K562 (cell line): ENCODE measurements at regions not wholly inside any gene's neighbourhood (a gene's known extent, or its start where the extent isn't known, plus 50 kb on each side); places are given as distances from the start of the nearest gene placed in this dataset.

Experiments used
- ATAC-seq: fragments of 200-7000 bp; cut with Tn5 transposase; 3 replicates; pipeline ENCODE4 v1.9.1; 2020; ENCODE audit warnings: moderate library complexity
- BruUV-seq: library from RNA; stranded (reverse); fragments of 400-500 nt; replicated peaks from 2 replicates; lab custom pipeline; 2021; lab: Mats Ljungman, UMichigan
- CTCF ChIA-PET: fragments of 300-600 bp; formaldehyde crosslinking; extraction: SDS; loops from one replicate; lab custom pipeline; 2021; ENCODE audit warnings: low intra/inter-chr PET ratio; lab: Yijun Ruan, JAX
- POLR2A ChIA-PET: fragments of 300-600, 350-650 bp; sonication (Branson Sonifier 250); formaldehyde crosslinking; extraction: SDS; loops from one replicate; lab custom pipeline; 2021; ENCODE audit warnings: antibody characterized with exemption, inconsistent platforms; lab: Yijun Ruan, JAX
- DNase-seq, 4 experiments: peaks; one replicate each; pipeline versions ENCODE4 v3.0.0 to v3.0.0-alpha.2; 2011 to 2018; ENCODE audit warnings: low spot score in 3 of 4, mixed read lengths in 3 of 4; ENCODE audit errors: extremely low read depth in 1 of 4
- FAIRE-seq: peaks from 2 replicates; lab custom pipeline; 2011; peaks lifted over from hg19 to GRCh38; lab: Jason Lieb, UNC
- H2AFZ ChIP-seq: 2 replicates; pipeline ENCODE4 v1.6.0; 2011; ENCODE audit warnings: low read depth, low read length, control low read depth, inconsistent platforms
- H3K27ac ChIP-seq: fragments of 200-600 bp; 3 replicates; pipeline ENCODE4 v1.8.0; 2011; ENCODE audit warnings: low read depth, mild to moderate bottlenecking, control low read depth, inconsistent platforms, low read length, moderate library complexity, mixed read lengths; ENCODE audit errors: extremely low read depth
- H3K27me3 ChIP-seq, 2 experiments: fragments of 300-600 bp in 1 of 2; 2 replicates in 1 of 2; 3 replicates in 1 of 2; pipeline versions ENCODE4 v1.6.0 to v1.8.0; 2011; ENCODE audit warnings: inconsistent platforms in 2 of 2, low read length in 2 of 2, mild to moderate bottlenecking in 1 of 2, mixed read lengths in 1 of 2, moderate library complexity in 1 of 2; ENCODE audit not compliant: control insufficient read depth in 2 of 2, insufficient read depth in 2 of 2
- H3K36me3 ChIP-seq: fragments of 300-600 bp; 3 replicates; pipeline ENCODE4 v1.8.0; 2011; ENCODE audit warnings: mild to moderate bottlenecking, low read length, inconsistent platforms; ENCODE audit not compliant: control insufficient read depth, insufficient read depth
- H3K4me1 ChIP-seq, 2 experiments: fragments of 200-600 bp in 1 of 2; replicated peaks in 1 of 2; 2 replicates in 1 of 2; 3 replicates in 1 of 2; pipeline versions ENCODE4 v1.5.1 to v1.8.0; 2011; ENCODE audit warnings: inconsistent platforms in 2 of 2, low read length in 2 of 2, mild to moderate bottlenecking in 1 of 2, mixed read lengths in 1 of 2, moderate library complexity in 1 of 2; ENCODE audit not compliant: control insufficient read depth in 2 of 2, insufficient read depth in 2 of 2
- H3K4me2 ChIP-seq: 2 replicates; pipeline ENCODE4 v1.6.1; 2011; ENCODE audit warnings: low read length, control low read depth, inconsistent platforms, mixed read lengths; ENCODE audit not compliant: insufficient read depth
- H3K4me3 ChIP-seq: fragments of 200-600 bp; sonication (generic), shearing (Covaris generic); 2 replicates; pipeline ENCODE4 v1.5.1; 2016; ENCODE audit warnings: control low read depth, inconsistent platforms
- H3K79me2 ChIP-seq: fragments of 200-600 bp; 3 replicates; pipeline ENCODE4 v1.8.0; 2011; ENCODE audit warnings: low read length, inconsistent platforms; ENCODE audit not compliant: control insufficient read depth, insufficient read depth
- H3K9ac ChIP-seq, 2 experiments: 2 replicates each; pipeline versions ENCODE4 v1.6.0 to v1.6.1; 2011; ENCODE audit warnings: low read depth in 2 of 2, low read length in 2 of 2, control low read depth in 1 of 2, inconsistent platforms in 1 of 2, mild to moderate bottlenecking in 1 of 2, mixed read lengths in 1 of 2; ENCODE audit not compliant: insufficient read depth in 1 of 2
- H3K9me1 ChIP-seq: one replicate; pipeline ENCODE4 v1.6.0; 2011; ENCODE audit warnings: inconsistent platforms, mild to moderate bottlenecking, low read length, moderate library complexity; ENCODE audit not compliant: control insufficient read depth, insufficient read depth
- H3K9me3 ChIP-seq: replicated peaks from 2 replicates; pipeline ENCODE4 v1.5.1; 2011; ENCODE audit warnings: low read depth, low read length, inconsistent platforms; ENCODE audit not compliant: control insufficient read depth, insufficient read depth
- H4K20me1 ChIP-seq: replicated peaks from 2 replicates; pipeline ENCODE4 v1.6.1; 2011; ENCODE audit warnings: low read length, inconsistent platforms, mixed read lengths; ENCODE audit not compliant: control insufficient read depth, insufficient read depth
- BACH1 ChIP-seq: fragments of 200-800 bp; sonication (Bioruptor generic); IDR thresholded peaks from 2 replicates; pipeline ENCODE4 v1.6.1; 2016; ENCODE audit warnings: missing genetic modification characterization, missing compliant biosample characterization
- CEBPG ChIP-seq, 3 experiments: fragments of 200-800 bp in 1 of 3; sonication (Bioruptor generic) in 1 of 3; sonication (generic) in 1 of 3; formaldehyde crosslinking in 1 of 3; IDR thresholded peaks in 2 of 3; conservative IDR thresholded peaks in 1 of 3; 2 replicates each; pipeline versions ENCODE4 v1.6.1 to v1.8.0; 2016 to 2022; ENCODE audit warnings: missing compliant biosample characterization in 2 of 3, missing genetic modification characterization in 2 of 3, mild to moderate bottlenecking in 1 of 3, missing genetic modification reagents in 1 of 3
- EGR1 ChIP-seq: fragments of 450-650 bp; conservative IDR thresholded peaks from 2 replicates; pipeline ENCODE4 v1.6.1; 2017; ENCODE audit warnings: mild to moderate bottlenecking
- MAFG ChIP-seq: fragments of 450-650 bp; conservative IDR thresholded peaks from 2 replicates; pipeline ENCODE4 v1.6.1; 2016; ENCODE audit warnings: missing genetic modification characterization, missing compliant biosample characterization
- RBM15 ChIP-seq: fragments of 200-400 bp; formaldehyde crosslinking; IDR thresholded peaks from 2 replicates; pipeline ENCODE4 v1.6.1; 2018; ENCODE audit warnings: mild to moderate bottlenecking, low read length, moderate library complexity; ENCODE audit not compliant: insufficient read depth
- TEAD2 ChIP-seq: fragments of 450-650 bp; IDR thresholded peaks from 2 replicates; pipeline ENCODE4 v1.6.1; 2016; ENCODE audit warnings: missing genetic modification characterization, control low read depth, missing compliant biosample characterization
- XRCC4 ChIP-seq: IDR thresholded peaks from one replicate; pipeline ENCODE4 v1.6.1; 2011; ENCODE audit not compliant: insufficient read depth, insufficient read length; ENCODE audit errors: extremely low read depth
- ZBTB2 ChIP-seq: fragments of 450-650 bp; IDR thresholded peaks from 2 replicates; pipeline ENCODE4 v1.6.1; 2016; ENCODE audit warnings: antibody characterized with exemption
- ZFPM2 ChIP-seq: fragments of 250-450 bp; sonication (Bioruptor Pico); IDR thresholded peaks from 2 replicates; pipeline ENCODE4 v1.5.1; 2022; ENCODE audit warnings: mild to moderate bottlenecking
- ZFX ChIP-seq: sonication (generic); formaldehyde crosslinking; IDR thresholded peaks from 2 replicates; pipeline ENCODE4 v1.8.0; 2022; ENCODE audit warnings: mild to moderate bottlenecking, missing genetic modification reagents, moderate library complexity
- ZNF354B ChIP-seq: fragments of 250-450 bp; sonication (Bioruptor Pico); IDR thresholded peaks from 2 replicates; pipeline ENCODE4 v1.4.0; 2020
- ZNF444 ChIP-seq: fragments of 250-450 bp; sonication (Bioruptor Pico); IDR thresholded peaks from 2 replicates; pipeline ENCODE4 v1.4.0; 2020; ENCODE audit warnings: mild to moderate bottlenecking, moderate library complexity
- ZNF668 ChIP-seq: fragments of 250-450 bp; sonication (Bioruptor Pico); IDR thresholded peaks from 2 replicates; pipeline ENCODE4 v1.8.0; 2022; ENCODE audit warnings: mild to moderate bottlenecking, inconsistent platforms
- WGBS: fragments of 100-300 bp; shearing (Covaris generic); methylation state at CpG from one replicate; pipeline ENCODE4 v1.1.6; 2016; ENCODE audit warnings: low coverage, mixed read lengths; ENCODE audit not compliant: insufficient coverage; ENCODE audit errors: missing lambda C conversion rate; 5-methylcytosine and 5-hydroxymethylcytosine counted together
- in situ Hi-C: fragments of 300-500 bp; cut with MboI; formaldehyde crosslinking; loops from 4 replicates; pipeline ENCODE4 v1.15.0; 2018; ENCODE audit warnings: inconsistent platforms, mixed read lengths
- intact Hi-C: fragments of 100-400 bp; cut with micrococcal nuclease; formaldehyde crosslinking; loops from 2 replicates; pipeline ENCODE4 v1.14.2; 2022

- no peaks in the 10 kb centered on the region for H3K9me3 ChIP-seq
- H3K36me3 ChIP-seq: no peaks in the 10 kb centered on the region
- 0% methylated on average over 1 of the region's 1 CpG for WGBS
- no peak for ATAC-seq
- no peak for DNase-seq
- CTCF ChIA-PET: no interaction called here
- no peak overlapping the region for H3K4me3 ChIP-seq
- no peaks in the 10 kb centered on the region; a peak in 1 of 5 replicates for H3K27me3 ChIP-seq
- no peaks in the 10 kb centered on the region for H4K20me1 ChIP-seq
- H3K9ac ChIP-seq: no peak overlapping the region
- no TSS peak for BruUV-seq
- FAIRE-seq: no peak
- H3K79me2 ChIP-seq: no peaks in the 10 kb centered on the region
- peaks cover 0 to 14% of the 10 kb centered on the region in 2 experiments; a peak in 4 of 5 replicates for H3K4me1 ChIP-seq
- in situ Hi-C loops (no loop called here), intact Hi-C loops (no loop called here)
- H3K4me2 ChIP-seq: no peak overlapping the region
- H3K9me1 ChIP-seq: no peaks in the 10 kb centered on the region
- H2AFZ ChIP-seq: no peak overlapping the region
- POLR2A ChIA-PET: no interaction called here
- no peak overlapping the region for H3K27ac ChIP-seq
- TF ChIP-seq EGR1 (no peak), ZFPM2 (CRISPR knock-in tag) (no peak), ZNF354B (CRISPR knock-in tag) (no peak), BACH1 (no peak), ZNF668 (CRISPR knock-in tag) (no peak), ZFX (CRISPR knock-in tag) (no peak), TEAD2 (no peak), ZBTB2 (no peak), XRCC4 (no peak), RBM15 (no peak), MAFG (tag) (no peak), CEBPG (CRISPR knock-in tag; IDR thresholded peaks at IDR 0.05) (no peak), CEBPG (tag; conservative IDR thresholded peaks at IDR 0.05 in 1 of 2, IDR thresholded peaks at IDR 0.05 in 1 of 2) (no peak), ZNF444 (CRISPR knock-in tag) (no peak)
These were observed 106.9 kb upstream of the SERP2 start for GRCh38 chr13:44266772-44267171.
